ENCODE measurements at regions not wholly inside any gene's neighbourhood (a gene's known extent, or its start where the extent isn't known, plus 50 kb on each side); places are given as distances from the start of the nearest gene placed in this dataset.
A peak's percentile ranks its signal among the peaks of the same experiment; 100 is the strongest.
"Not testable (repeated sequence)": the region's sequence is repeated elsewhere in the genome, so short reads cannot be mapped to it uniquely, and the experiment has no call there.

DNA sequence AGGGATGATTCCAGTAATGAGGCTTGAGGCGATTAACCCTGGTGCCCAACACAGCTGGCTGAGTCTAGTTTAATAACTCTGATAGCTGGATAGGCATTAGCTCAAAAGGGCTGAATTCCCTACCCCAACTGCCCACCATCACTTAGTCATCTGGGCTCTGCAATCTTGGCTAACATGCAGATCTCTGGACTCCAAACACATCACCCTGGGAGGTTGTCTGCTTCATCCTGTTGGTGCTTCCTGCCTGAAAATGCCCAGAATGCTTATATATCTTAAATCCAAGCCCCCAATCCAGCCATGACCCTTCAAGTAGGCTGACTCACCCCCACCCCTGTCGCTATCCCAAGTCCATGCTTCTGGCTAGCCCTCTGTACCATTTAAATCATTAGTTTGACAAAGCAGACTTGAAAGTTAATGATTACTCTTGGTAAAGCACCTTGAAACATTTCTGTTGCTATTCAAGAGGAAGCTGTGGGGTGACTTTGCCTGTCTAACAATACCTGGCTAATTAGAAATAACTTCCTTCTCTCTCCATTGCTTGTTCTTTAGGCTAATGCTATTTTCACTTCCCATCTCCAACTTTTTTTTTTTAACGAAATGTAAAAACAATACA is 107.0 kb upstream of the RORA start:
- intact Hi-C loops (cut with DNase I) = no loop called here
- DNase-seq (no peak), ATAC-seq (no peak)
- H3K27me3 ChIP-seq (ENCODE audit: control insufficient read depth, insufficient read depth) = no peaks in the 10 kb centered on the region
- 88% methylated on average over 3 of the region's 3 CpGs for WGBS
- no peak overlapping the region for H3K4me3 ChIP-seq (ENCODE audit: low read length)
- no peaks in the 10 kb centered on the region for H3K9me3 ChIP-seq (ENCODE audit: control insufficient read depth, low read length)
- H3K4me1 ChIP-seq (ENCODE audit: control insufficient read depth, insufficient read depth, low read length) = no peaks in the 10 kb centered on the region
- no peak overlapping the region for H3K27ac ChIP-seq (ENCODE audit: low read length)

GRCh38 chr15:61334714-61335113 is 105.6 kb upstream of the RORA start:
- H3K27me3 ChIP-seq (ENCODE audit: control insufficient read depth, insufficient read depth); H3K27ac ChIP-seq (ENCODE audit: low read length); H3K4me3 ChIP-seq (ENCODE audit: low read length); ATAC-seq; H3K4me1 ChIP-seq (ENCODE audit: control insufficient read depth, insufficient read depth, low read length); H3K9me3 ChIP-seq (ENCODE audit: control insufficient read depth, low read length); intact Hi-C loops (cut with DNase I); DNase-seq: not testable (repeated sequence)
- 94% methylated on average over 5 of the region's 5 CpGs for WGBS

DNA sequence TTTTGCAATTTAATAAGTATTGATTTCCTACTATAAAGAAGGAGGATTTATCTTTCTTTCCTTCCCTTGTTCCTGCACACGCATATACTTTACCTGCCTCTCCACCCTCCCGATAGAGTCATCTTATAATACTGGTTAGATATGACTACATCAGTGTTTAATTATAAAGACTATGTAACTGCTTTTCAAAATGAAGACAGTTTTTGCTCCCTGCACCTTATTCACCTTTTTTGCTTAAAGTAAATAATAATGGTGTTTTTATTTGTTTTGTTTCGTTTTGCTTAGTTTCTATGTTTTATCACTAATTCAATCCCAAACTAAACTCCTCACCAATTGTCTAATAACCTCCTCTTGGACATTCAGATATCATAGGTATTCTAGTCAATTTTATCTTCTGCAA is 101.9 kb upstream of the RORA start:
- Histone ChIP-seq H3K9me3 (ENCODE audit: control insufficient read depth, low read length) (no peaks in the 10 kb centered on the region), H3K4me1 (ENCODE audit: control insufficient read depth, insufficient read depth, low read length) (no peaks in the 10 kb centered on the region), H3K4me3 (ENCODE audit: low read length) (no peak overlapping the region), H3K27ac (ENCODE audit: low read length) (no peak overlapping the region), H3K27me3 (ENCODE audit: control insufficient read depth, insufficient read depth) (no peaks in the 10 kb centered on the region)
- 88% methylated on average over 3 of the region's 3 CpGs for whole genome bisulfite sequencing
- DNase-seq (no peak), ATAC-seq (no peak)
- intact Hi-C loops (cut with DNase I) = no loop called here

DNA sequence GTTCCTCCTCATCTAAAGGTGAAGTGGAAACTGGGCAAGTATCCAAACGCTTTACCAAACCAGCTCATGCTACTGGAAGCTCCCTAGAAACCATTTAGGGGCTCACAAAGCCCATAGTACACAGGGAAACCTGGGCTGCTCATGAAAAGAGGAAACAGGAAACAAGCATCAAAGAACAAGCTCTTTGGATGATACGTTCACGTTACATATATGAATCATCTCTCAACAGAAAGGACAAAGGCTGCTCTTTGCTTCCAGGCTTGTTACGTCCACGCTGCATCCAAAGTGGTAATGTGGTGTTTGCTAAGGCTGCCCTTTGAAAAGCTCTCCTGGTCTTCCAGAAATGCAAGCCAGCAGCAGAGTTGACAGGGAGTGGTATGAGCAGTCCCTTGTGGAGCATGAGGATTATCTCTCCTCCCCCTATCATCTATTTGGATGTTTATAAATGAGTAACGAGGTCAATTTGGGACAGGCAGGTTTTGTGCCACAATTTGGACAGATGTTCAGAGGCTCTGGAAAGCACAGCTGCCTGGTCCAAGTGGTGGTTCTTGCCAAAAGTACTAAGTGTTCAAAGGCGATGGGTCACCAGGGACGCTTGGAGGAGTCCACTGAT is 98.0 kb upstream of the RORA start:
- intact Hi-C loops (cut with DNase I) = no loop called here

GRCh38 chr15:61319892-61320291 is 90.8 kb upstream of the RORA start:
- 83% methylated on average over 2 of the region's 2 CpGs for WGBS
- Histone ChIP-seq H3K27me3 (ENCODE audit: control insufficient read depth, insufficient read depth) (no peaks in the 10 kb centered on the region), H3K27ac (ENCODE audit: low read length) (no peak overlapping the region), H3K9me3 (ENCODE audit: control insufficient read depth, low read length) (no peaks in the 10 kb centered on the region), H3K4me3 (ENCODE audit: low read length) (no peak overlapping the region), H3K4me1 (ENCODE audit: control insufficient read depth, insufficient read depth, low read length) (no peaks in the 10 kb centered on the region)
- intact Hi-C loops (cut with DNase I) = no loop called here
- no peak for DNase-seq
- no peak for ATAC-seq

More for the DNA sequence above, 98.0 kb upstream of the RORA start:
- 50% methylated on average over 8 of the region's 8 CpGs for WGBS
- no peaks in the 10 kb centered on the region for H3K27me3 ChIP-seq (ENCODE audit: control insufficient read depth, insufficient read depth)
- H3K4me1 ChIP-seq (ENCODE audit: control insufficient read depth, insufficient read depth, low read length) = no peaks in the 10 kb centered on the region
- peak; percentile 56 to 59 for ATAC-seq
- H3K4me3 ChIP-seq (ENCODE audit: low read length) = no peak overlapping the region
- H3K27ac ChIP-seq (ENCODE audit: low read length) = no peak overlapping the region
- no peaks in the 10 kb centered on the region for H3K9me3 ChIP-seq (ENCODE audit: control insufficient read depth, low read length)
- DNase-seq = peak in 1 of 3 donors; percentile 54

- Histone ChIP-seq H3K9me3 (ENCODE audit: control insufficient read depth, low read length) (no peaks in the 10 kb centered on the region), H3K4me3 (ENCODE audit: low read length) (no peak overlapping the region), H3K27ac (ENCODE audit: low read length) (no peak overlapping the region), H3K4me1 (ENCODE audit: control insufficient read depth, insufficient read depth, low read length) (no peaks in the 10 kb centered on the region), H3K27me3 (ENCODE audit: control insufficient read depth, insufficient read depth) (no peaks in the 10 kb centered on the region)
- no peak for DNase-seq
- intact Hi-C loops (cut with DNase I) = no loop called here
- 78% methylated on average over 7 of the region's 7 CpGs for WGBS
- no peak for ATAC-seq
Observed at GRCh38 chr15:61318802-61319525, 89.9 kb upstream of the RORA start.

DNA sequence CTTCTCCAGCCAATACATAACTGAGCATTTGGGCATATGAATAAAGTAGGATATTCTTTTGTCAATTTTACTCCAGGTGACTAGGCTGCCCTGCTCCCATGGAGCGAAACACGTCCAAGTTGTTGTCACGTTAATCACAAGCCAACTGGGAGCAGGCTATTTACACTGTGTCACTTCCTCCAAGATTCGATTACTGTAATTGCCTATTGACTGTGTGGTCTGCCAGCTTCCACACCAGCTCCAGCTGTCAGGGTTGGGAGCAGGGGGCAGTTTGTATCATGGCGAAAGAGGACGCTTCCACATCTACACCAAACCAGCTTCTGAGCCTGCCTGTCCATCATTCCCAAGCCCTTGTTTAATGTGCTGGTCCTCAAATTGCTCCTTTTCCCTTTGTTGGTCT is 89.2 kb upstream of the RORA start:
- no peak overlapping the region for H3K4me3 ChIP-seq (ENCODE audit: low read length)
- intact Hi-C loops (cut with DNase I) = no loop called here
- 76% methylated on average over 6 of the region's 6 CpGs for whole genome bisulfite sequencing
- no peak overlapping the region for H3K27ac ChIP-seq (ENCODE audit: low read length)
- ATAC-seq (no peak), DNase-seq (no peak)
- no peaks in the 10 kb centered on the region for H3K9me3 ChIP-seq (ENCODE audit: control insufficient read depth, low read length)
- no peaks in the 10 kb centered on the region for H3K4me1 ChIP-seq (ENCODE audit: control insufficient read depth, insufficient read depth, low read length)
- H3K27me3 ChIP-seq (ENCODE audit: control insufficient read depth, insufficient read depth) = no peaks in the 10 kb centered on the region

GRCh38 chr15:61315471-61315870 is 86.4 kb upstream of the RORA start:
- DNase-seq (no peak), ATAC-seq (no peak)
- no peaks in the 10 kb centered on the region for H3K9me3 ChIP-seq (ENCODE audit: control insufficient read depth, low read length)
- no peaks in the 10 kb centered on the region for H3K4me1 ChIP-seq (ENCODE audit: control insufficient read depth, insufficient read depth, low read length)
- WGBS = 90% methylated on average over 6 of the region's 6 CpGs
- no peaks in the 10 kb centered on the region for H3K27me3 ChIP-seq (ENCODE audit: control insufficient read depth, insufficient read depth)
- no peak overlapping the region for H3K27ac ChIP-seq (ENCODE audit: low read length)
- intact Hi-C loops (cut with DNase I) = no loop called here
- H3K4me3 ChIP-seq (ENCODE audit: low read length) = no peak overlapping the region

DNA sequence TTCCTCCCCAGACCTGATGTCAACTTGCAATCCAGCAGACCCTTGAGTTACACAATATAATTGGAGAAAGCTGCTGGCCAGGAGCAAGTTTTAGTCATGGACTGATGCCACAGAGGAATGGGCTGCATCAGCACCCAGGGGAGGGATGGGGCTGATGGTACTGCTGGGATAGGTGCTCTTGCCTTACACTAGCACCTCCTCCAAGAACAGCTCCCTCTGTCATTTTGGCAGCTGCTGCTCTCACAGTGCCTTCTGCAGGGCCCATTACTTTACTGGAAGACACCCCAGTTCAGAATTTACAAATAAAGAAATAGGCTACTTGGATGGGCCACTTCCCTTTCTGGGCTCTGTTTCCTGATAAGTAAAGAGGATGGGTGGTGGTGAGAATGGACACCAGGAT is 85.3 kb upstream of the RORA start:
- no peak for ATAC-seq
- no peak for DNase-seq
- intact Hi-C loops (cut with DNase I) = no loop called here
- no peak overlapping the region for H3K27ac ChIP-seq (ENCODE audit: low read length)
- H3K27me3 ChIP-seq (ENCODE audit: control insufficient read depth, insufficient read depth) = no peaks in the 10 kb centered on the region
- H3K4me1 ChIP-seq (ENCODE audit: control insufficient read depth, insufficient read depth, low read length) = no peaks in the 10 kb centered on the region
- H3K9me3 ChIP-seq (ENCODE audit: control insufficient read depth, low read length) = no peaks in the 10 kb centered on the region
- no peak overlapping the region for H3K4me3 ChIP-seq (ENCODE audit: low read length)

- no peaks in the 10 kb centered on the region for H3K27me3 ChIP-seq (ENCODE audit: control insufficient read depth, insufficient read depth)
- no peak for DNase-seq
- intact Hi-C loops (cut with DNase I) = no loop called here
- ATAC-seq = no peak
- no peak overlapping the region for H3K27ac ChIP-seq (ENCODE audit: low read length)
- H3K4me3 ChIP-seq (ENCODE audit: low read length) = no peak overlapping the region
- 76% methylated on average over 5 of the region's 5 CpGs for WGBS
- H3K9me3 ChIP-seq (ENCODE audit: control insufficient read depth, low read length) = no peaks in the 10 kb centered on the region
- H3K4me1 ChIP-seq (ENCODE audit: control insufficient read depth, insufficient read depth, low read length) = no peaks in the 10 kb centered on the region
Observed at GRCh38 chr15:61309617-61310016, 80.5 kb upstream of the RORA start.

DNA sequence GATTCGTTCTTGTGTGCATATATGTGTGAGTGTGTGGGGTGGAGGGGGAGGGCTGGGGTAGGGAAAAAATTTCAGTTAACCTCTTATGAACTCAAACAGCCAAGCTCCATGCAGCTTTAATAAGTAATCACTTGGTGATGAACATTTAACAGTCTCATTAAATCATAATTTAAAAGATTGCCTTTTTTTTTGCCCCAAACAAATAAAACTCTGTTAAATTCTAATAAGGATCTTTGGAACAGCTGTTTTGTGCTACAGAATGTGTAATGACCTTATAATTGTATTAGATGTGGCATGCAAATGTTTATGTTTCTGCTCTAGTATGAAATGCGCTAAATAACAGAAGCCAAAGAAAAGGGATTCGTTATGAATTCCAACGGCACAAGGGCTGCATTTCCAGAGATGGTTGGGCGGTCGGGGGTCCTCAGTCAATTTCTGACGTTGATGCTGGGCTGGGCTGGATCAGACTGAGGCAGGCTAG is 80.0 kb upstream of the RORA start:
- Histone ChIP-seq H3K4me1 (ENCODE audit: control insufficient read depth, insufficient read depth, low read length) (no peaks in the 10 kb centered on the region), H3K9me3 (ENCODE audit: control insufficient read depth, low read length) (no peaks in the 10 kb centered on the region), H3K4me3 (ENCODE audit: low read length) (no peak overlapping the region), H3K27ac (ENCODE audit: low read length) (no peak overlapping the region), H3K27me3 (ENCODE audit: control insufficient read depth, insufficient read depth) (no peaks in the 10 kb centered on the region)
- intact Hi-C loops (cut with DNase I) = no loop called here
- ATAC-seq (no peak), DNase-seq (no peak)
- 55% methylated on average over 7 of the region's 7 CpGs for WGBS

Data from right cardiac atrium (tissue), 5 donors.